Occipital lobe (tissue), 1 donor: ENCODE measurements at regions not wholly inside any gene's neighbourhood (a gene's known extent, or its start where the extent isn't known, plus 50 kb on each side); places are given as distances from the start of the nearest gene placed in this dataset.
"Not testable (repeated sequence)": the region's sequence is repeated elsewhere in the genome, so short reads cannot be mapped to it uniquely, and the experiment has no call there.

Experiments
- DNase-seq: peaks from one replicate; lab custom pipeline; 2025; lab: John Stamatoyannopoulos, UW

- no peak for DNase-seq
Observed at GRCh38 chr14:34300882-34301734, 160.9 kb downstream of the SPTSSA start.

GRCh38 chr14:34300330-34300729 lies 161.7 kb downstream of the SPTSSA start:
- no peak for DNase-seq

GRCh38 chr14:34299360-34299759 lies 162.7 kb downstream of the SPTSSA start:
- DNase-seq, result no peak

GRCh38 chr14:34297786-34298520 lies 164.1 kb downstream of the SPTSSA start:
- no peak for DNase-seq

GRCh38 chr14:34283590-34283989 lies 178.4 kb downstream of the SPTSSA start:
- DNase-seq, result no peak

- no peak for DNase-seq
Observed at GRCh38 chr14:34277191-34277590, 184.8 kb downstream of the SPTSSA start.

- DNase-seq, result no peak
Observed at GRCh38 chr14:34275530-34275929, 186.5 kb downstream of the SPTSSA start.

GRCh38 chr14:34275078-34275477 lies 187.0 kb downstream of the SPTSSA start:
- DNase-seq, result no peak

- not testable (repeated sequence) for DNase-seq
Observed at GRCh38 chr14:34273716-34274115, 188.3 kb downstream of the SPTSSA start.

GRCh38 chr14:34270361-34270760 lies 191.7 kb downstream of the SPTSSA start:
- no peak for DNase-seq

- DNase-seq, result no peak
Observed at GRCh38 chr14:34266344-34266743, 195.7 kb downstream of the SPTSSA start.

GRCh38 chr14:34262127-34262910 lies 199.7 kb downstream of the SPTSSA start:
- no peak for DNase-seq

- no peak for DNase-seq
Observed at GRCh38 chr14:34259996-34260395, 202.0 kb downstream of the SPTSSA start.

- DNase-seq, result no peak
Observed at GRCh38 chr14:34258318-34258717, 203.7 kb downstream of the SPTSSA start.

- DNase-seq, result no peak
Observed at GRCh38 chr14:34257505-34257904, 204.5 kb downstream of the SPTSSA start.

GRCh38 chr14:34256223-34256622 lies 205.8 kb downstream of the SPTSSA start:
- no peak for DNase-seq

- DNase-seq, result no peak
Observed at GRCh38 chr14:34254571-34254970, 207.5 kb downstream of the SPTSSA start.

GRCh38 chr14:34254031-34254430 lies 208.0 kb downstream of the SPTSSA start:
- DNase-seq, result no peak

GRCh38 chr14:34252227-34252626 lies 209.8 kb downstream of the SPTSSA start:
- DNase-seq, result no peak

- DNase-seq, result no peak
Observed at GRCh38 chr14:34251662-34252061, 210.4 kb downstream of the SPTSSA start.

- DNase-seq, result no peak
Observed at GRCh38 chr14:34250959-34251358, 211.1 kb downstream of the SPTSSA start.

GRCh38 chr14:34247605-34248004 lies 214.4 kb downstream of the SPTSSA start:
- no peak for DNase-seq
